ENCODE measurements at regions not wholly inside any gene's neighbourhood (a gene's known extent, or its start where the extent isn't known, plus 50 kb on each side); places are given as distances from the start of the nearest gene placed in this dataset.

DNA sequence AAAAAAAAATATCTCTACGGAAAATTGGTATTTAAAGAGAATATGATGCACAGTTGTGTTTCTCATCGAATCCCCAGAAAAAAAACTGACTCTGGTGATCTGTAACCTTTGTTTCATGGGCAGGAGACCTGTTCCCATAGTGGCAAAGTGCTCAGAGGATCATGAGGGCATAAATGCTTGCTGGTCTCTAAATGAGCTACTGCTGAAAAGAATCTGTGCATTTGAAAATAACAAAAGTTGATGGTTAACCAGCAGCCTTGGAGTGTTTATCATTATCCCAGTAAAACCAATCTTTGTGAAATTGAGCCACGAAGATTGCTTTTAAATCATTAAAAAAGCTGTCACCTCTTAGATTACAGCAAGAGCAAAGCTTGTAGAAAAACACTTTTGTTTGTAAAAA is 775.4 kb downstream of the MTRR start:
- Mint-ChIP-seq H3K36me3 (peaks cover 0 to 3% (median 0%) of the 10 kb centered on the region in 3 donors), H3K27ac (no peak overlapping the region), H3K9me3 (peaks cover 6 to 55% (median 23%) of the 10 kb centered on the region in 6 donors), H3K27me3 (ENCODE audit: low read depth in 3 of 3) (peaks cover 0 to 3% (median 0%) of the 10 kb centered on the region in 3 donors), H3K4me1 (no peaks in the 10 kb centered on the region), H3K4me3 (no peak overlapping the region)
- DNase-seq, result no peak

DNA sequence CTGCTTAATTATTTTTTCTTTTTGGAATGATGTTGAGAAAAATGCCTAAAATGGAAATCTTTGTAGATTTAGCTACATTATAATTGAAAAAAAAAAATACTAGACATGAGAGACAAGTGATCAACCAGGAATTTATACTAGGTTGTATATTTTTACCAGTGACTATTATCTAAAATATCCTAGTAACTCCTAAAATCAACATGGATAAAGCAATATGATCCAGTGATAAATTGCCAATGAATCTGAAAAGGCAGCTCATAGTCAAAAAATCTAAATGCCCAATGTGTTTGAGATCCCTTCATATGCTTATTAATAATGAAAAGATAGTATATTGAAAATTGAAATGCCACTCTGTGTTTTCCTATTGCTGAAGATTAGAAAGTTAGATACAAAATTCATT is 778.2 kb downstream of the MTRR start:
- H3K36me3 Mint-ChIP-seq, result peaks cover 0 to 3% (median 0%) of the 10 kb centered on the region in 3 donors
- no peaks in the 10 kb centered on the region for H3K27me3 Mint-ChIP-seq (ENCODE audit: low read depth in 3 of 3)
- no peak overlapping the region for H3K27ac Mint-ChIP-seq
- no peak for DNase-seq
- H3K4me3 Mint-ChIP-seq, result no peak overlapping the region
- peaks cover 7 to 41% (median 20%) of the 10 kb centered on the region in 6 donors for H3K9me3 Mint-ChIP-seq
- H3K4me1 Mint-ChIP-seq, result no peaks in the 10 kb centered on the region

DNA sequence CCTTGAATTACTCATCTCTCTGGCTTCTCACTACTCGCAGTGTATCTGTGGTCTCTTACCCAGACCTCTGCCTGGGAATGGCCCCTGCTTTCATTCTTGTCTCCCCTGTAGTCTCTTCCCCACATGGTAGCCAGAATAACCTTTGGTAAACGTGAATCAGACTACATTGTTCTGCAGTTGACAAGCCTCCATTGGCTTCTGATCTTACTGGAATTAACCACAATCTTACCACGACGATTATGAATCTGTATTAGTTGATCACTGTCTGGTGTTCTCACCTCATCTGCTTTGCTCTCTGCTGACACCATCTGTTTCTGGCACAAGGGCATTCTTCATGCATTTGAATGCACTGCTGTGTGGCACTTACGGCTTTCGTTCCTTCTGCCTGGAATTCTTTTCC is 781.2 kb downstream of the MTRR start:
- H3K36me3 Mint-ChIP-seq, result no peaks in the 10 kb centered on the region
- no peaks in the 10 kb centered on the region for H3K4me1 Mint-ChIP-seq
- no peak overlapping the region for H3K4me3 Mint-ChIP-seq
- no peaks in the 10 kb centered on the region for H3K27me3 Mint-ChIP-seq (ENCODE audit: low read depth in 3 of 3)
- H3K9me3 Mint-ChIP-seq, result peaks cover 7 to 36% (median 13%) of the 10 kb centered on the region in 6 donors
- DNase-seq, result no peak
- no peak overlapping the region for H3K27ac Mint-ChIP-seq

DNA sequence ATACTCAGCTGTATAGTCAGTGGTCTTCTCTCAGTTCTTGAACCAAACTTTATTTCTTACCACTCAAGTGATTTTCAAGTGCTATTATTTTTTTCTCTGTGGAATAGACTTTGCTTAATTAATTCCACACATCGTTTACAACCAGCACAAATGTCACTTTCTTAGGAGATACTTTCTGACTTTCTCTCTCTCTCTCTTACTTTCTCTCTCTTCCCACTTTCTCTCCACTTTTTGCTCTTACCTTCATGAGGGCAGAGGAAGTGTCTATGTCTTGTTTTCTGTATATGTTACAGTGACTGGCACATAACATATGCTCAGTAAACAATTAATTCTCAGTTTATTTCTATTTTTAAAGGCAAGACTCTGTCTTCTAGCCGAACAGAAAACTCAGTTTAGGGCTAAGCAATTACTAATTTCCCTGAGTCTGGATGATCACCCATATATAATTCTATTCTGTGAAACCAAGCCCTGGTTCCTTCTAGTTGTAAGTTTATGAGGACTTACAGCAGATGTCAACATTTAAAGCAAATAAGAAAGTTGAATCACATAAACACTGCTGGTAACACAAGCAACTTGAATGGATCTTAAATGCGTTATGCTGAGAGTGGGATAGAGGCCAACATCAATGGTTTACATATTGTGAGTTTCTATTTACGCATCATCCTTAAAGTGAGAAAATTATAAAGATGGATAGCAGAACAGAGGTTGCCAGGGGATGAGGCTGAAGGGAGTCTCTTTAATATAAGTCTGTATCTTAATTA is 791.4 kb downstream of the MTRR start:
- H3K4me1 Mint-ChIP-seq, result no peaks in the 10 kb centered on the region
- H3K36me3 Mint-ChIP-seq, result peaks cover 0 to 5% (median 0%) of the 10 kb centered on the region in 3 donors
- H3K27ac Mint-ChIP-seq, result no peak overlapping the region
- DNase-seq, result no peak
- peaks cover 7 to 37% (median 17%) of the 10 kb centered on the region in 6 donors for H3K9me3 Mint-ChIP-seq
- H3K4me3 Mint-ChIP-seq, result no peak overlapping the region
- peaks cover 0 to 2% (median 0%) of the 10 kb centered on the region in 3 donors for H3K27me3 Mint-ChIP-seq (ENCODE audit: low read depth in 3 of 3)

DNA sequence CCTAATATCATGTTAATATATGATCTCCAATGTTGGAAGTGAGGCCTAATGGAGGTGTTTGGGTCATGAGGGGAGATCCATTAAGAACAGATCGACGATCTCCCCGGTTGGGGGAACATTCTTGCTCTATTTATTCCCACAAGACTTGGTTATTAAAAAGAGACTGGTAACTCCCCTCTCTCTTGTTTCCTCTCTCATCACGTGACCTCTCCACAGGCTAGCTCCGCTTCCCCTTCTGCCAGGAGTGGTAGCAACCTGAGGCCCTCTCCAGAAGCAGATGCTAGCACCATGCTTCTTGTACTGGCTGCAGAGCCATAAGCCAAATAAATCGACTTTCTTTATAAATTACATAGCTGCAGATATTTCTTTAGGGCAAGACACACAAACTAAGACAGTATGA is 794.4 kb downstream of the MTRR start:
- H3K4me3 Mint-ChIP-seq, result no peak overlapping the region
- no peak for DNase-seq
- no peaks in the 10 kb centered on the region for H3K4me1 Mint-ChIP-seq
- peaks cover 0 to 2% (median 0%) of the 10 kb centered on the region in 3 donors for H3K27me3 Mint-ChIP-seq (ENCODE audit: low read depth in 3 of 3)
- no peak overlapping the region for H3K27ac Mint-ChIP-seq
- H3K9me3 Mint-ChIP-seq, result peaks cover 0 to 27% (median 12%) of the 10 kb centered on the region in 6 donors
- peaks cover 0 to 5% (median 0%) of the 10 kb centered on the region in 3 donors for H3K36me3 Mint-ChIP-seq

DNA sequence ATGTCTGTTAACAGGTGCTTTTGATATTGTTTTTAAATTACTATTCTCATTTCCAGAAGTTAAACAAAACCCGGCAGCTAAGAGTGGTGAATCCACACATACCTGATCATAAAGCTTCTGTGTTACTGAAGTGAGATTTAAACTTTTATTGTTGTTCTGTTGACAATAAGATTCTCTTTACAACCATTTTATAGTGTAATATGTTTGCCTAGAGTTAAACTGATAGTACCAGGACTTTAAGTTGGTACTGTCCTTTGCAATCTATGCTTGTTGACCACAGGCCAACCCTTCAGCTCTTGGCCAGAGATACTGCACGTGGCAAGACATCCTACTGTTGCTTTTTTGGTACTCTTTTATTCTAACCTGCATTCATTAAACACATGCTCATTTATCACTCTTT is 806.2 kb downstream of the MTRR start:
- no peaks in the 10 kb centered on the region for H3K36me3 Mint-ChIP-seq
- H3K27me3 Mint-ChIP-seq (ENCODE audit: low read depth in 3 of 3), result peaks cover 0 to 6% (median 0%) of the 10 kb centered on the region in 3 donors
- H3K9me3 Mint-ChIP-seq, result peaks cover 3 to 27% (median 11%) of the 10 kb centered on the region in 6 donors
- DNase-seq, result no peak
- H3K4me3 Mint-ChIP-seq, result no peak overlapping the region
- no peak overlapping the region for H3K27ac Mint-ChIP-seq
- H3K4me1 Mint-ChIP-seq, result no peaks in the 10 kb centered on the region

DNA sequence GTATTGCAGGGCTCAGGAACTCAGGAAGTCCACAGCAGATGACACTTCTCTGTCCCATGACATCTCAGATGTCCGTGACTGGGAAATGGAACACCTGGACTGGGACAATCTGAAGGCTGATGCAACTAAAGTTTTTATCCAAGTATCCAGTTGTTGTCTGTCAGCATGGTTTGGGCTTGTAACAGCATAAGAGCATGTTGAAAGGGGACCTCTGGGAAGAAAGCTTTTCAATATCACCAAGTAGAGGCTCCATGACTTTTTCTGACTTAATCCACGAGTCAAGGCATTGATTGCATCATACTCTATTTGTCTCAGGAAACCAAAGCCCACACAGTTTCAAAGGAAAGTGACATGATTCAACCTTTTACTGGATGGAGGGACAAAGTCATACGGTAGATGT is 807.7 kb downstream of the MTRR start:
- Mint-ChIP-seq H3K4me3 (no peak overlapping the region), H3K27ac (no peak overlapping the region), H3K27me3 (ENCODE audit: low read depth in 3 of 3) (peaks cover 0 to 6% (median 0%) of the 10 kb centered on the region in 3 donors), H3K36me3 (no peaks in the 10 kb centered on the region), H3K9me3 (peaks cover 2 to 19% (median 10%) of the 10 kb centered on the region in 6 donors), H3K4me1 (no peaks in the 10 kb centered on the region)
- DNase-seq, result no peak

DNA sequence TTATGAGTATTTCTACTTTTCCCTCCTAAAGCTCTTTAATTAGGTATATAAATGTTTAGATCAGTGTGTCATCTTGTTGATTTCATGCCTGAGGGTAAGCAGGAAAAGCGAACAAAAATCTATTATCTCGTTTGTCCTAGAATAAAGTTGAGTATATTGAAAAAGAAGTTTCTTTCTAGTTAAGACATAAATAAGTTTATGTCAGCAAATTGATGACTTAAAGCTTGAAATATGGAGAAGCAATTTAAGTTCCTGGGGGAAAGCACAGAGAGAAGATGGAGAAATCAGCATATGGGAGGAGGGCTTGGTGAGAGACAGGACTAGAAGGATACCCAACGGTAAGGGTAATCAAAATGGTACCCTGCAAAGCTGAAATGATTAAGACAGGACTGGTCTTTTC is 813.4 kb downstream of the MTRR start:
- Mint-ChIP-seq H3K9me3 (peaks cover 2 to 24% (median 8%) of the 10 kb centered on the region in 6 donors), H3K27me3 (ENCODE audit: low read depth in 3 of 3) (peaks cover 0 to 6% (median 0%) of the 10 kb centered on the region in 3 donors), H3K4me1 (no peaks in the 10 kb centered on the region), H3K36me3 (no peaks in the 10 kb centered on the region), H3K27ac (no peak overlapping the region), H3K4me3 (no peak overlapping the region)
- DNase-seq, result no peak

DNA sequence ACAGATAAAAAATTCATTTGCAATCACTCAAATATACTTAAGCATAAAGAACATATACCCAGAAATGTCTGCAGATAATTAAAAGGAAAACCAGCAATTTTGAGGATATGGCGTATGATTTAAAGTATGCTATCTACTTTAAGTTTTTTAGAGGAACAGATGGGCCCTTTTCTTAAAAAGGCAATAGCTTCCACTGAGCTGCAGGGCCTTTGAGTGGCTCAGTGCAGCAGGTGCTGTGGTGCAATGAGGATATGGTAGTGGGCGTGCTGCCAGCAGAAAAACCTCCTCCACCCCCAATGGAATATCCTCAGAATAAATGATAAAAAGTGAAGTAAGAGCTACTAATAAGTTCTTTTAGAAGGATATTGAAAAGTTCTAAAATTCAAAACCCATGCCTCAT is 814.5 kb downstream of the MTRR start:
- no peak overlapping the region for H3K27ac Mint-ChIP-seq
- peaks cover 0 to 2% (median 0%) of the 10 kb centered on the region in 3 donors for H3K27me3 Mint-ChIP-seq (ENCODE audit: low read depth in 3 of 3)
- no peak for DNase-seq
- H3K9me3 Mint-ChIP-seq, result peaks cover under 1 to 19% (median 3%) of the 10 kb centered on the region in 6 donors
- H3K4me1 Mint-ChIP-seq, result no peaks in the 10 kb centered on the region
- H3K36me3 Mint-ChIP-seq, result no peaks in the 10 kb centered on the region
- no peak overlapping the region for H3K4me3 Mint-ChIP-seq

DNA sequence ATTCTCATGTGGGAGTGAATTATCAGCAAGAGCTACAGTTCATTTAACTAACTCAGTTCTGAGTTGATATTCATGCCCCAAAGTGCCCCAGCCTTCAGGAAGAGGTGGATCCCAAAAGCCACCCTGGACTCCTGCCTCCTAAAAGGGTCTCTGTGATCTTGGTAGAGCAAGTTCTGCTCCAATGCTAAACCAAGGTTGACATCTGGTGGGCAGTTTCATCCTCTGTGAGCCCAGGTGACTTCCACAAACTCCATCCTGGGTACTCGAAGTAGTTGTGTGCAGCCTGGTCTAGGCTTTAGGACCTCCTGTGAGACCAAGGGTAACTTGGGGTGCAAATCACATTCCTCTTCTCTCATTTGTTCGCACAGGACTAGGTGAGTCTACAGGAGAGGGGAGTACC is 816.8 kb downstream of the MTRR start:
- no peak for DNase-seq
- no peak overlapping the region for H3K27ac Mint-ChIP-seq
- peaks cover 0 to 21% (median 5%) of the 10 kb centered on the region in 6 donors for H3K9me3 Mint-ChIP-seq

DNA sequence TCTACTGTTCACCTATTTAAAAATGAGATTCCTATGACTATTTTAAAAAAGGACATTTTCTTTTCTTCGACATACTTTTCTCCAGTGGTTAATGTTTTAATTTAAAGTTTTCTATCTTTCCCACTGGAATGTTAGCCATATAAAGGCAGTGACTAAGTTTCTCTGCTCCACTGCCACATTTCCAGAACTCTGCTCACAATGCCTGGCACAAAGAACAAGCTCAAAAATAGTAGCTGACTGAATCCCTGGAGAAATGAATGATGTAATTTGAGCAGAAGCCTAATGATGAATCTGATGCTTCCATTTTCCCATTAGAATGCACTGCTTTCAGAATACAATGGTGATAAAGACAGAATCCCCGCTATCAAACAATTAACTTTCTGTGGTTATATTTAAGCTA is 817.8 kb downstream of the MTRR start:
- H3K9me3 Mint-ChIP-seq, result peaks cover 0 to 21% (median 5%) of the 10 kb centered on the region in 6 donors
- H3K27me3 Mint-ChIP-seq (ENCODE audit: low read depth in 3 of 3), result no peaks in the 10 kb centered on the region
- no peaks in the 10 kb centered on the region for H3K36me3 Mint-ChIP-seq
- no peak for DNase-seq
- no peak overlapping the region for H3K4me3 Mint-ChIP-seq
- no peaks in the 10 kb centered on the region for H3K4me1 Mint-ChIP-seq
- no peak overlapping the region for H3K27ac Mint-ChIP-seq

More for the DNA sequence above, 816.8 kb downstream of the MTRR start:
- no peaks in the 10 kb centered on the region for H3K27me3 Mint-ChIP-seq (ENCODE audit: low read depth in 3 of 3)
- no peaks in the 10 kb centered on the region for H3K36me3 Mint-ChIP-seq
- H3K4me1 Mint-ChIP-seq, result no peaks in the 10 kb centered on the region
- no peak overlapping the region for H3K4me3 Mint-ChIP-seq

DNA sequence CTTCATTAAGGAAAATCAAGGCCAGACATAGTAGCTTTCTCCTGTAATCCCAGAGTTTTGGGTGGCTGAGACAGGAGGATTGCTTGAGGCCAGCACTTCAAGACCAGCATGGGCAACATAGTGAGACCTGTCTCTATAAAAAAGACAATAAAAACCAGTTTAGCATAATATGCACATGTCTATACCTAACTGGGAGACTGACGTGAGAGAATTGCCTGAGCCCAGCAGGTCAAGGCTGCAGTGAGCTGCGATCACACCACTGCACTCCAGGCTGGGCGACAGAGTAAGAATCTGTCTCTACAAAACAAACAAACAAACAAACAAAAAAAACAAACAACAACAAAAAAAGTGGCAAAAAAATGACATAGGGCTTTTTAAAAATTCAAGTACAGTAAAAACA is 820.8 kb downstream of the MTRR start:
- H3K27ac Mint-ChIP-seq, result no peak overlapping the region
- H3K4me1 Mint-ChIP-seq, result no peaks in the 10 kb centered on the region

DNA sequence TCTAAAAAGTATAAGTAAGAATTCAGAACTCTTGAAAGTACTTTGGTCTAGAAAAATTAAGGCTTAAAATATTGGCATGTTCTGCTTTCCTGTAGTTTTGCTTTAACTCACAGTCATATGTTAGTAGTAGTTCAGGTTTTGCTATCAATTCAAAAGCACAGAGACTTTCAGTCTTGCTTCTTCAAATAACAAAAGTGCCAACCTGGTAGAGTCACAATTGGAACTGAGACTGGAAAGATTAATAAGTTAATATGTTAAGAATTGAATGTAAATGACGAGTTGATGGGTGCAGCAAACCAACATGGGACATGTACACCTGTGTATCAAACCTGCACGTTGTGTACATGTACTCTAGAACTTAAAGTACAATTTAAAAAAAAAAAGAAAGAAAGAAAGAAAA is 822.3 kb downstream of the MTRR start:
- no peaks in the 10 kb centered on the region for H3K36me3 Mint-ChIP-seq
- no peak overlapping the region for H3K27ac Mint-ChIP-seq
- no peaks in the 10 kb centered on the region for H3K4me1 Mint-ChIP-seq
- DNase-seq, result no peak
- no peak overlapping the region for H3K4me3 Mint-ChIP-seq
- H3K27me3 Mint-ChIP-seq (ENCODE audit: low read depth in 3 of 3), result no peaks in the 10 kb centered on the region
- H3K9me3 Mint-ChIP-seq, result peaks cover 4 to 28% (median 12%) of the 10 kb centered on the region in 6 donors

More for the DNA sequence above, 820.8 kb downstream of the MTRR start:
- no peak overlapping the region for H3K4me3 Mint-ChIP-seq
- H3K9me3 Mint-ChIP-seq, result peaks cover 4 to 19% (median 9%) of the 10 kb centered on the region in 6 donors
- no peaks in the 10 kb centered on the region for H3K36me3 Mint-ChIP-seq
- no peaks in the 10 kb centered on the region for H3K27me3 Mint-ChIP-seq (ENCODE audit: low read depth in 3 of 3)
- no peak for DNase-seq

DNA sequence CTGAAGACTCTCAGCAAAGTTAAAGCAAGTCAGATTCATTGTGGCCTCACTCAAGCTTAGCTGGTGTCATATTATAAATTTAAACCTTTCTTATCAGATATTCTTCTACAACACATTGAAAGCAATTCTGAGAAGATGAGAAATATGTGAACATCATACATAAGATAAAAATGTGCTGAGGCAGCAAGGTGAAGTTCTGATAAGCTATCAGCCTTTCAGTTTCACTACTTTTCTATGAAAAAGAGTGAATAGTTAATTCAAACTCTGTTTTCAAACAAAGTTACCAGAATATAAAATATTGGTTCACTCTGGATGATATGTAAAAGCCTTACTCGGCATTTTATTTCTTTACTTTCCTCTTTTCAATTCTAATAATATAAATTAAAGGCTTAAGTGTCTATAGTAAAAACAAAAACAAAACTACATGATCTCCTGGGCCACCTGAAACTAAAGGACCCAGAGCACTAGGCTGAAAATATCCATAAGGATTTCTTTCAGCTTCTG is 824.4 kb downstream of the MTRR start:
- Mint-ChIP-seq H3K36me3 (no peaks in the 10 kb centered on the region), H3K27me3 (ENCODE audit: low read depth in 3 of 3) (no peaks in the 10 kb centered on the region), H3K27ac (no peak overlapping the region), H3K4me3 (no peak overlapping the region), H3K9me3 (peaks cover 5 to 33% (median 9%) of the 10 kb centered on the region in 6 donors), H3K4me1 (no peaks in the 10 kb centered on the region)
- no peak for DNase-seq
